ENCODE measurements at regions not wholly inside any gene's neighbourhood (a gene's known extent, or its start where the extent isn't known, plus 50 kb on each side); places are given as distances from the start of the nearest gene placed in this dataset.

DNA sequence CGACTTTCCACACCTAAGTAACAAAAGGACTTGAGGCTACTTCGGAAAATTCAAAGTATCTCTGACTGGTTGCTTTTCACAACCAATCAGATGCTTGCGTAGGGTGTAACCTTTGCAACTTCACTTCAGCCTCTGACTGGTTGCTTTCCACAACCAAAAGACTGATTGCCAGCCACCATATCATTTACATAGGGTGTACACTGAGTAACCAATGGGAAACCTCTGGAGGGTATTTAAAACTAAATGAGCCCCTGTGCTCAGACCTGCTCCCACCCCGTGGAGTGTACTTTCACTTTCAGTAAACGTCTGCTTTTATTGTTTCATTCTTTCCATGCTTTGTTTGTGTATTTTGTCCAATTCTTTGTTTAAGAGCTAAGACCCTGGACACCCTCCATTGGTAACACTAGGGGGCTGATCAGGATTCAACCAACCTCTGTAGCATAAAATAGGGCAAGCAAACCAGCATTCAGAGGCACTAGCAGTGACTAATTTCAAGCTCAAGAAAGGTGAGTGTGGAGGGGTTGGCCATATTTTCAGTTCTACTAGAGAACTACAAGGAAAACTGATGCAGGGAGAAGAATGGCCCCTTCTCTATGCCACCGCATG, 390.8 kb downstream of the POM121L12 start:
- Histone ChIP-seq H3K36me3 (ENCODE audit: control insufficient read depth in 3 of 3, insufficient read depth in 2 of 3, low read depth in 1 of 3, low read length in 3 of 3) (no peaks in the 10 kb centered on the region), H3K27me3 (ENCODE audit: control insufficient read depth in 3 of 3, insufficient read depth in 3 of 3, low read length in 3 of 3) (no peaks in the 10 kb centered on the region), H3K4me1 (ENCODE audit: control insufficient read depth in 3 of 3, insufficient read depth in 2 of 3, low read depth in 1 of 3, low read length in 2 of 3) (no peaks in the 10 kb centered on the region), H3K27ac (ENCODE audit: low read depth in 1 of 3, low read length in 2 of 3) (no peak overlapping the region), H3K4me3 (ENCODE audit: low read depth in 1 of 3, low read length in 3 of 3) (no peak overlapping the region), H3K9me3 (ENCODE audit: control insufficient read depth in 2 of 2, insufficient read depth in 1 of 2, low read depth in 1 of 2, low read length in 1 of 2) (no peaks in the 10 kb centered on the region)
- DNase-seq (no peak), FAIRE-seq (no peak)
- 58 to 68% (median 59%) methylated on average over 6 of the region's 6 CpGs for WGBS, 3 donors

DNA sequence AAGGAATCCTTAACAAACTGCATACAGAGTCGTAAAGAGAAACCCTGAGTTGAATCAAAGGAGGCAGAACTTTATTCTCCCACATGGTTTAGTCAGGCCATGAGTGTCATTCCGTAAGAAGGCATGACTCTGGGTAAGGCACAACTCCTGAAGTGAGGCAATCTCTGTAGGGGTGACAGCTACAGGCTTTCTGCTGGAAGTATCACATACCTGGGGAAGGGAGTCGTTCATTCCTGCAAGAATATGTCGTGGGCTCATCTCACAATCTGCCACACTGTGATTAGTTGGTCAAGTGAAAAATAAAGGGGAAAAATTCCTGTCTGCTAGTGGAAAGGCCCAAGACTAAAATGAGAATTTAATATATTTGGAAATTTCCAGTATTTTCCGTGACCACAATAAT, 392.6 kb downstream of the POM121L12 start:
- no peak for DNase-seq
- H3K4me3 ChIP-seq (ENCODE audit: low read depth in 1 of 3, low read length in 3 of 3), result no peak overlapping the region
- WGBS, 3 donors, result 73 to 84% (median 75%) methylated on average over 5 of the region's 5 CpGs
- no peaks in the 10 kb centered on the region for H3K36me3 ChIP-seq (ENCODE audit: control insufficient read depth in 3 of 3, insufficient read depth in 2 of 3, low read depth in 1 of 3, low read length in 3 of 3)
- FAIRE-seq, result no peak
- H3K27ac ChIP-seq (ENCODE audit: low read depth in 1 of 3, low read length in 2 of 3), result no peak overlapping the region
- H3K27me3 ChIP-seq (ENCODE audit: control insufficient read depth in 3 of 3, insufficient read depth in 3 of 3, low read length in 3 of 3), result no peaks in the 10 kb centered on the region
- no peaks in the 10 kb centered on the region for H3K4me1 ChIP-seq (ENCODE audit: control insufficient read depth in 3 of 3, insufficient read depth in 2 of 3, low read depth in 1 of 3, low read length in 2 of 3)
- H3K9me3 ChIP-seq (ENCODE audit: control insufficient read depth in 2 of 2, insufficient read depth in 1 of 2, low read depth in 1 of 2, low read length in 1 of 2), result no peaks in the 10 kb centered on the region

DNA sequence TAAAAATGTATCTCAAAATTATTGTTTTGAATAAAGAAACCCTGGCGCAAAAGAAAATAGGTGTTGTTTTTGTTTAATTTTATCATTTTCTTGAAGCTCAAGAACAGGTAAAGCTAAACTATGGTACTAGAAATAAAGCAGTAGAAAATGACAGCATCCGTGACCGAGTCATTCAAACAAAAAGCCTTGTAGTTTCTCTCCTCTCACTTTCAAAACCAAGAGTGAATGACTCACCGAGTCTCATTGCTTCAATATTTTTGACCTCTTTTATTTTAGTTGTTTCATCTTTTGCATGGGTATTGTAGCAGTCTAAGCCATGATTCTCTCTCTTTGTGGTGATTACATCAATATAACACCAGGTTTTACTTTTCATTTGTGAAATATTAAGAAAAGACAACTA, 396.5 kb downstream of the POM121L12 start:
- Histone ChIP-seq H3K4me1 (ENCODE audit: control insufficient read depth in 3 of 3, insufficient read depth in 2 of 3, low read depth in 1 of 3, low read length in 2 of 3) (no peaks in the 10 kb centered on the region), H3K27me3 (ENCODE audit: control insufficient read depth in 3 of 3, insufficient read depth in 3 of 3, low read length in 3 of 3) (no peaks in the 10 kb centered on the region), H3K4me3 (ENCODE audit: low read depth in 1 of 3, low read length in 3 of 3) (no peak overlapping the region), H3K36me3 (ENCODE audit: control insufficient read depth in 3 of 3, insufficient read depth in 2 of 3, low read depth in 1 of 3, low read length in 3 of 3) (no peaks in the 10 kb centered on the region), H3K9me3 (ENCODE audit: control insufficient read depth in 2 of 2, insufficient read depth in 1 of 2, low read depth in 1 of 2, low read length in 1 of 2) (no peaks in the 10 kb centered on the region), H3K27ac (ENCODE audit: low read depth in 1 of 3, low read length in 2 of 3) (no peak overlapping the region)
- WGBS, 3 donors, result 93 to 94% (median 93%) methylated on average over 4 of the region's 4 CpGs
- DNase-seq, result no peak
- no peak for FAIRE-seq

DNA sequence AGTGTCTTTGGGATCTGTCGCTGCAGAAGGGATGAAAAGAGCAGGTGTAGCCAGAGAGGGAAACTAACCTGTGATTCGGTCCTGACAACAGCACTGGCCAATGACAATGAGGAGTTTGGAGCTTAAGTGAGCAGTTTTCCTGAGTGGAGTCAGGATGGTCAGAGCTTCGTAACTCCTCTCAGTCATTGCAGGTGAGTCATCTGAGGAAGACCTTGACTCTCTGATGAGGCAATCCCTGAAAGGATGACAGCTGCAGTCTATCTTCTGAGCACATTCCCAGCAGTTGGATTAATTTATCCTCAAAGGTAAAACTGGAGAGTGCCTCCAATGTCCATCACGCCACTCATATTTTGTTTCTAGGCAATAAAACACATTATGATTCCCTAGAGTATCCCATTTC, 401.9 kb downstream of the POM121L12 start:
- Histone ChIP-seq H3K27ac (ENCODE audit: low read depth in 1 of 3, low read length in 2 of 3) (no peak overlapping the region), H3K9me3 (ENCODE audit: control insufficient read depth in 2 of 2, insufficient read depth in 1 of 2, low read depth in 1 of 2, low read length in 1 of 2) (no peaks in the 10 kb centered on the region), H3K36me3 (ENCODE audit: control insufficient read depth in 3 of 3, insufficient read depth in 2 of 3, low read depth in 1 of 3, low read length in 3 of 3) (no peaks in the 10 kb centered on the region), H3K4me3 (ENCODE audit: low read depth in 1 of 3, low read length in 3 of 3) (no peak overlapping the region), H3K4me1 (ENCODE audit: control insufficient read depth in 3 of 3, insufficient read depth in 2 of 3, low read depth in 1 of 3, low read length in 2 of 3) (no peaks in the 10 kb centered on the region), H3K27me3 (ENCODE audit: control insufficient read depth in 3 of 3, insufficient read depth in 3 of 3, low read length in 3 of 3) (no peaks in the 10 kb centered on the region)
- FAIRE-seq (no peak), DNase-seq (no peak)
- WGBS, 3 donors, result 71 to 79% (median 74%) methylated on average over 4 of the region's 4 CpGs

DNA sequence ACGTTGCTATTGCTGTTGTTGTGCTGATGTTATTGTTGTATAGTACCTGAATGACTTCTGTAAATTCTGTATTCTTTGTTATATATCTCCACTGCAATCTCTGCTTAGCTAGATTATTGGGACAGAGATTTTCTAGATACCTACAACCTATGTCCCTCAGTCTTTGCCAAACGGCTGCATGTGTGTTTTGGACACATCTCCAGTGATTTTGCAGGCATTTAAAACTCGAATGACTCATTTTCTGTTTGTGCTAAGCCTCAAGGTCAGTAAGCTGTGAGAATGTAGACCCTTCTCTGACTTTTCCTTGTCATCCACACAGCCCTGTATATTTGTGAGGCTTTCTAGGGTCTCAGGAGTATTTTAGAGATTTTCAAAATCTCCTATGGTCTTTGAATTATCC, 410.7 kb downstream of the POM121L12 start:
- 41 to 55% (median 43%) methylated on average over 3 of the region's 3 CpGs for WGBS, 3 donors
- Histone ChIP-seq H3K9me3 (ENCODE audit: control insufficient read depth in 2 of 2, insufficient read depth in 1 of 2, low read depth in 1 of 2, low read length in 1 of 2) (no peaks in the 10 kb centered on the region), H3K4me3 (ENCODE audit: low read depth in 1 of 3, low read length in 3 of 3) (no peak overlapping the region), H3K27me3 (ENCODE audit: control insufficient read depth in 3 of 3, insufficient read depth in 3 of 3, low read length in 3 of 3) (no peaks in the 10 kb centered on the region), H3K36me3 (ENCODE audit: control insufficient read depth in 3 of 3, insufficient read depth in 2 of 3, low read depth in 1 of 3, low read length in 3 of 3) (no peaks in the 10 kb centered on the region), H3K27ac (ENCODE audit: low read depth in 1 of 3, low read length in 2 of 3) (no peak overlapping the region), H3K4me1 (ENCODE audit: control insufficient read depth in 3 of 3, insufficient read depth in 2 of 3, low read depth in 1 of 3, low read length in 2 of 3) (no peaks in the 10 kb centered on the region)
- FAIRE-seq (no peak), DNase-seq (no peak)

DNA sequence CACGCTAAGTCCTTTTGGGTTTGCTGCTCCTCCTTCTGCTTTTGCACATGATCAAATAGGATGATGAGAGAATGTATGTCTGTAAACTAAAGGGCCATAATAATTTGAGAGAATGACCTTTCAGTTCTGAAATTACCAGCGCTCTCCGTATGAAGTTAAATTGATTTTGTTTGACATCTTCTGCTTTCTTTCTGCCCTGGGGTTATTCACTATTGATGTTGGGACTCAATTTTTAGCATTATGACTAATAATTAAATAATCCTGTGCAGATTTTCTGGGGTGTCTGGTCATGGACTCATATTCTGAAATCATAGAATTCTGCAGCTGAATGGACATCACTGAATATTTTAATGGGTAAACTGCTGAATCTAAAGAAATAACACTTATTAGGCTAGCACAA, 423.2 kb downstream of the POM121L12 start:
- Histone ChIP-seq H3K27me3 (ENCODE audit: control insufficient read depth in 3 of 3, insufficient read depth in 3 of 3, low read length in 3 of 3) (no peaks in the 10 kb centered on the region), H3K36me3 (ENCODE audit: control insufficient read depth in 3 of 3, insufficient read depth in 2 of 3, low read depth in 1 of 3, low read length in 3 of 3) (no peaks in the 10 kb centered on the region), H3K4me1 (ENCODE audit: control insufficient read depth in 3 of 3, insufficient read depth in 2 of 3, low read depth in 1 of 3, low read length in 2 of 3) (no peaks in the 10 kb centered on the region), H3K27ac (ENCODE audit: low read depth in 1 of 3, low read length in 2 of 3) (no peak overlapping the region), H3K9me3 (ENCODE audit: control insufficient read depth in 2 of 2, insufficient read depth in 1 of 2, low read depth in 1 of 2, low read length in 1 of 2) (no peaks in the 10 kb centered on the region), H3K4me3 (ENCODE audit: low read depth in 1 of 3, low read length in 3 of 3) (no peak overlapping the region)
- DNase-seq (no peak), FAIRE-seq (no peak)
- 84 to 93% (median 92%) methylated on average over 3 of the region's 3 CpGs for WGBS, 3 donors

DNA sequence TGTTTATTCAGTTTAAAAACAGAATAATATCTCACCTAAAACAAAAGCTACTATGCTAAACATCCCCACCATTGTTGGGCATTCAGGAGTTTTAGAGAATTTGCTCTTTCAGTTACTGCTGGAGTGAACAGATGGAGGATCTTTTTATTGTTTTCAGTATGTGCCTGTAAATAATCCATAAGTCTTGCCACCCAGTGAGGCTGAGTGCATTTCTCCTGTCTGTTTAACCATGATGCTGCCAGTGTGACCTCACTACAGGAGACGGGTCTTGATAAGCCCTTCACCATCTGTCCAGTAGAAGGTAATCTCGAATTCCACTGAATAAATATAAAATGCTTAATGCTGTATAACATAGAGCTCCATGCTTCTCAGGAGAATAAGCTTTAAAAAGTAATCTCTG, 430.9 kb downstream of the POM121L12 start:
- no peaks in the 10 kb centered on the region for H3K27me3 ChIP-seq (ENCODE audit: control insufficient read depth in 3 of 3, insufficient read depth in 3 of 3, low read length in 3 of 3)
- DNase-seq, result no peak
- H3K9me3 ChIP-seq (ENCODE audit: control insufficient read depth in 2 of 2, insufficient read depth in 1 of 2, low read depth in 1 of 2, low read length in 1 of 2), result no peaks in the 10 kb centered on the region
- WGBS, 3 donors, result 40 to 58% (median 43%) methylated on average over 2 of the region's 2 CpGs
- H3K27ac ChIP-seq (ENCODE audit: low read depth in 1 of 3, low read length in 2 of 3), result no peak overlapping the region
- no peak overlapping the region for H3K4me3 ChIP-seq (ENCODE audit: low read depth in 1 of 3, low read length in 3 of 3)
- no peaks in the 10 kb centered on the region for H3K36me3 ChIP-seq (ENCODE audit: control insufficient read depth in 3 of 3, insufficient read depth in 2 of 3, low read depth in 1 of 3, low read length in 3 of 3)
- no peaks in the 10 kb centered on the region for H3K4me1 ChIP-seq (ENCODE audit: control insufficient read depth in 3 of 3, insufficient read depth in 2 of 3, low read depth in 1 of 3, low read length in 2 of 3)
- FAIRE-seq, result no peak

DNA sequence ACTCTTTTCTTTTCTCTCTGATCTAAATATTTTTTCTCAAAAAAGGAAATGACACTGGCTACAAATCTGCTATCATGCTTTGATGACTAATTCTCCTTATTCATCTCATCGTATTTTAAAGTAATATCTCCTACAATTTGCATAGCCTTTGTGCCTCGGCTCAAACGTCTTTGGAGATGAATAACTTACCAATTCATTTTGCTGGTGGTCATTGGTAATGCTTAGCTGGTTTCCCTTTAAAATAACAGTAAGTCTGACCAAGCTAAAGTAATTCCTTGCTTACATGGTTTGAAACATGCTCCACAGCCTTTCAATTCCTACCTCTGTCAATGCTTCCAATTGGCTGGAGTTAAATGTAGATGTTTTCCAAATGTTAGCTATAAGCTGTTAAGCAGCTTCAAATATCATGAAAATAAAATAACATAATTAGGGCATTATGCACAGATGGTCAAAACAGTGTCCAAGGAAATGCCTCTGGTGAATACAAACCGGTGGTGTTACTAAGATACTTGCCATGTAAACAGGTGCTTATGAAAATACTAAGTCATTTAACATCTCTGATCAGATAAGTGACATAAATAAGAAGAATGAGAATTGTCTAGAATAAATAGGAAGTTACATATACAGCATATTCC, 435.0 kb downstream of the POM121L12 start:
- Histone ChIP-seq H3K27ac (ENCODE audit: low read depth in 1 of 3, low read length in 2 of 3) (no peak overlapping the region), H3K36me3 (ENCODE audit: control insufficient read depth in 3 of 3, insufficient read depth in 2 of 3, low read depth in 1 of 3, low read length in 3 of 3) (no peaks in the 10 kb centered on the region), H3K27me3 (ENCODE audit: control insufficient read depth in 3 of 3, insufficient read depth in 3 of 3, low read length in 3 of 3) (no peaks in the 10 kb centered on the region), H3K4me3 (ENCODE audit: low read depth in 1 of 3, low read length in 3 of 3) (no peak overlapping the region), H3K9me3 (ENCODE audit: control insufficient read depth in 2 of 2, insufficient read depth in 1 of 2, low read depth in 1 of 2, low read length in 1 of 2) (no peaks in the 10 kb centered on the region), H3K4me1 (ENCODE audit: control insufficient read depth in 3 of 3, insufficient read depth in 2 of 3, low read depth in 1 of 3, low read length in 2 of 3) (no peaks in the 10 kb centered on the region)
- FAIRE-seq, result no peak
- 75 to 76% (median 76%) methylated on average over 4 of the region's 4 CpGs for WGBS, 3 donors
- no peak for DNase-seq

DNA sequence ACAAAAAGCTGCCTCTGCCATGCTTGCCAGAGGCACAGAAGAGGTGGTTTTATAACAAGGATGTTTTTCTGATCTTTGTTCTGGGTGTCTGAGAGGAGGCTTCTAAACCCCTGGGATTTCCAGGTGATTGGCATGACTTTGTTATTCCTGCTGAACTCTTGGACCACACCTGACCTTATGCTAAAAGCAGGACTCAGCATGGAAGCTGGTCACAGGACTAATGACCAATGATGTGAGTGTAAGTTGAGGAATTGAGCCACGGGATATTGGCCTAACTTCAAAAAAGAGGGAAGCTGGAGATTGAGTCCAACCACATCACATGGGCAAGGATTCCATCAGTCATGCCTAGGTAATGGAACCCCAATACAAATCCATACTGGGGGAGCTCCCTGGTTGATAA, 437.9 kb downstream of the POM121L12 start:
- Histone ChIP-seq H3K4me3 (ENCODE audit: low read depth in 1 of 3, low read length in 3 of 3) (no peak overlapping the region), H3K4me1 (ENCODE audit: control insufficient read depth in 3 of 3, insufficient read depth in 2 of 3, low read depth in 1 of 3, low read length in 2 of 3) (no peaks in the 10 kb centered on the region), H3K36me3 (ENCODE audit: control insufficient read depth in 3 of 3, insufficient read depth in 2 of 3, low read depth in 1 of 3, low read length in 3 of 3) (no peaks in the 10 kb centered on the region), H3K27ac (ENCODE audit: low read depth in 1 of 3, low read length in 2 of 3) (no peak overlapping the region), H3K9me3 (ENCODE audit: control insufficient read depth in 2 of 2, insufficient read depth in 1 of 2, low read depth in 1 of 2, low read length in 1 of 2) (no peaks in the 10 kb centered on the region), H3K27me3 (ENCODE audit: control insufficient read depth in 3 of 3, insufficient read depth in 3 of 3, low read length in 3 of 3) (no peaks in the 10 kb centered on the region)
- 45 to 63% (median 50%) methylated on average over 1 of the region's 1 CpG for WGBS, 3 donors
- no peak for DNase-seq
- no peak for FAIRE-seq
